BLaER1 treated with 17β-estradiol and CSF1 and Interleukin-3, amounts not matched to agents 10 nM and 100 nM (cell line): ENCODE measurements at regions not wholly inside any gene's neighbourhood (a gene's known extent, or its start where the extent isn't known, plus 50 kb on each side); places are given as distances from the start of the nearest gene placed in this dataset.
"Not testable (repeated sequence)": the region's sequence is repeated elsewhere in the genome, so short reads cannot be mapped to it uniquely, and the experiment has no call there.

Source experiments
- H3K27ac ChIP-seq, 11 experiments: shearing (Covaris generic); formaldehyde crosslinking; 2 replicates each; pipeline ENCODE4 v1.8.1; 2022
- H3K27me3 ChIP-seq, 11 experiments: shearing (Covaris generic); formaldehyde crosslinking; 2 replicates each; pipeline ENCODE4 v1.8.1; 2022
- H3K36me3 ChIP-seq, 11 experiments: shearing (Covaris generic); formaldehyde crosslinking; 2 replicates each; pipeline ENCODE4 v1.8.1; 2022
- H3K4me1 ChIP-seq, 10 experiments: shearing (Covaris generic); formaldehyde crosslinking; 2 replicates each; pipeline ENCODE4 v1.8.1; 2022
- H3K4me2 ChIP-seq, 11 experiments: shearing (Covaris generic); formaldehyde crosslinking; 2 replicates each; pipeline ENCODE4 v1.8.1; 2022
- H3K4me3 ChIP-seq, 10 experiments: shearing (Covaris generic); formaldehyde crosslinking; 2 replicates each; pipeline ENCODE4 v1.8.1; 2022
- H3K9ac ChIP-seq, 11 experiments: shearing (Covaris generic); formaldehyde crosslinking; 2 replicates each; pipeline ENCODE4 v1.8.1; 2022
- H3K9me3 ChIP-seq, 11 experiments: shearing (Covaris generic); formaldehyde crosslinking; replicated peaks in 1 of 11; 2 replicates each; pipeline ENCODE4 v1.8.1; 2022
- H4K20me1 ChIP-seq, 11 experiments: shearing (Covaris generic); formaldehyde crosslinking; 2 replicates each; pipeline ENCODE4 v1.8.1; 2022
- Cebpa-rat ChIP-seq, 11 experiments: shearing (Covaris generic); IDR thresholded peaks; 2 replicates each; pipeline ENCODE4 v1.8.1; 2022

DNA sequence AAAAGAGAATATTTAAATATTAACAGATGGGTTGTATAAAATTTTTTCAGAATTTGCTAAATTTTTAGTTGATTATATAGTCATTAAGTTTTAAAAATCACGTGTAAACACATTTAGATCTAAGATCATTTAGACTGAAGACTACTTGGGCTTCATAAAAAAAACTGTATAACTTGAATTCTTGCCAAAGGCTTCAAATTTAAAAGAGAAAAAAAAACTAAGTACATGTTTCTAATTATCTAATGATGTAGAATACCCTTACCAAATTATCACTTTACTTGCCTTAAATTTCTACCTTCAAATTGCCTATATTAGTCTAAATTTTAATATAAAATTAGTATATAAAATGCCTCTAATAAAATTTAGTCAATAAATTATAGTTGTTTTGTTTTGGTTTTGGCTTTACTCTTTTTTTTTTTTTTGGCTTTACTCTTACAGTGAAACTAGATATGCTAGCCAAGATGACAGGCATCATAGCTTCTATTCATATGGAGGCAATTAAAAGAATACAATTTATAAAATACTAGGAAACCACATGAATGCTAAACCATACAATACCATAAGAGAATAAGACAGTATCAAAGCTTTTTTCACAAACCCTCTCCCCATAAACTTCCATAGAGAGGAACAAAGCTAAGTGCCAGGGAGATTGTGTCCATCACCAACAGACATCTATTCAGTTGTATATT, 183.1 kb upstream of the KCNMB2 start:
- no peaks in the 10 kb centered on the region for H3K27me3 ChIP-seq
- H3K4me3 ChIP-seq: no peak overlapping the region
- H3K36me3 ChIP-seq: no peaks in the 10 kb centered on the region
- H3K4me2 ChIP-seq: no peak overlapping the region
- H3K9me3 ChIP-seq: peaks cover 9 to 18% (median 12%) of the 10 kb centered on the region in 11 experiments; a peak in 18 of 22 replicates
- H4K20me1 ChIP-seq: no peaks in the 10 kb centered on the region
- H3K9ac ChIP-seq: no peak overlapping the region
- no peaks in the 10 kb centered on the region for H3K4me1 ChIP-seq
- no peak for TF ChIP-seq Cebpa-rat (IDR thresholded peaks at IDR 0.05)
- H3K27ac ChIP-seq: no peak overlapping the region

DNA sequence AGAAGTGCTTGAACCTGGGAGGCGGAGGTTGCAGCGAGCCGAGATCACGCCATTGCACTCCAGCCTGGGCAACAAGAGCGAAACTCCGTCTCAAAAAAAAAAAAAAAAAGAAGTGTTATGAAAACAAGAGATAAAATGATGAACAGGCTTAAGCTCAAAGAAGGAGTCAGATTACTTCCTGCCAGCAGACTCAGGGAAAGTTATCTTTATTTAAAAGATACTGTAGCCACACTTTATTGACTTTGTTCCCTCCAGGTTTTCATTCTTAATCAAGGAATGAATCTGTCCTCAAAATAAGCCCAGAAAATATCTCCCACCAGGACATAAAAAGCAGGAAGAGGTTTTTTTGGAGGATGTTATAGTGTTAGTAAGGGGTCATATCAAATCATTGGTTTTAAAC, 176.5 kb upstream of the KCNMB2 start:
- Histone ChIP-seq H3K4me2 (peak overlapping the region in 5 of 11 experiments; percentile 21 to 51 (median 26); a peak in 7 of 22 replicates), H3K27ac (no peak overlapping the region), H3K4me1 (peaks cover 0 to 13% (median 0%) of the 10 kb centered on the region in 10 experiments; a peak in 2 of 20 replicates), H3K9ac (no peak overlapping the region), H3K4me3 (no peak overlapping the region), H4K20me1 (no peaks in the 10 kb centered on the region), H3K9me3 (peaks cover 16 to 50% (median 35%) of the 10 kb centered on the region in 11 experiments; a peak in 21 of 22 replicates), H3K27me3 (no peaks in the 10 kb centered on the region), H3K36me3 (no peaks in the 10 kb centered on the region)
- no peak for TF ChIP-seq Cebpa-rat (IDR thresholded peaks at IDR 0.05)

DNA sequence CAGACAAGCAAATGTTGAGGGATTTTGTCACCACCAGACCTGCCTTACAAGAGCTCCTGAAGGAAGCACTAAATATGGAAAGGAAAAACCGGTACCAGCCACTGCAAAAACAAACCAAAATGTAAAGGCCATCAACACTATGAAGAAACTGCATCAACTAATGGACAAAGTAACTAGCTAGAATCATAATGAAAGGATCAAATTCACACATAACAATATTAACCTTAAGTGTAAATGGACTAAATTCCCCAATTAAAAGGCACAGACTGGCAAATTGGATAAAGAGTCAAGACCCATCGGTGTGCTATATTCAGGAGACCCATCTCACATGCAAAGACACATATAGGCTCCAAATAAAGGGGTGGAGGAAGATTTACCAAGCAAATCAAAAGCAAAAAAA, 173.2 kb upstream of the KCNMB2 start:
- not testable (repeated sequence) for H3K4me3 ChIP-seq, H3K27me3 ChIP-seq, H3K4me2 ChIP-seq, H3K9ac ChIP-seq, H4K20me1 ChIP-seq, H3K36me3 ChIP-seq, H3K27ac ChIP-seq
- Histone ChIP-seq H3K4me1 (peaks cover 0 to 13% (median 0%) of the 10 kb centered on the region in 10 experiments; a peak in 2 of 20 replicates), H3K9me3 (peaks cover 16 to 57% (median 37%) of the 10 kb centered on the region in 11 experiments; a peak in 21 of 22 replicates)

DNA sequence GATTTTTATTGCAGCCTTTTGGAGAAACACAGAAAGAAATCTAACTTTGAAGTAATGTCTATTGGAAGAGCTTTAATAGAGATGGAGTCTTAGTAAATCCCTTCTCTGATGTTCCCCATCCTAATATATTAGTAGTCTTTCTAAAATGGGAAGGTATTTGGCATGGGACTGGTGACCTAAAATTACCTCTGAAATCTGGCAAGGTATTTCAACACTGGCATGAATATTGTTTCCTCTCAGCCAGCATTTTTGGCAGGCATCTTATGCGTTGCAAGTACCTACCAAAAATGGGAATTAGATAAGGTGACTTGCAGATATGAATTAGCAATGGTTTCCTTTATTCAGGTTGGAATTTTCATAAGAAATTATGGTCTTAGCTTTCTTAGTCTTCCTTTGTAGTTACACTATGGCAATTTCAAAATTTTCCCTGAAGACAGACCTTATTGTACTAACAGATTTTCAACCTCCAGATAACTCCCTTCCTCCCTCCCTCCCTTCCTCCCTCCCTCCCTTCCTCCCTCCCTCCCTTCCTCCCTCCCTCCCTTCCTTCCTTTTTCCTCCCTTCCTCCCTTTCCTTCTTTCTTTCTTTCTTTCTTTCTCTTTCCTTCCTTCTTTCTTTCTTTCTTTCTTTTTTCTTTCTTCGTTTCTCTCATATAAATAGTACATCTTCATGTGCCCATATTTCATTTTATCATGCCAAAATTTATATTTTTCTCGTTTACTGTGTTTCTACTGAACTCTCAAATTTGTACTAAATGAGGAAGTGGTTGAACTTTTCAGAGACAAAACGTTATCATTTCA, 168.2 kb upstream of the KCNMB2 start:
- no peaks in the 10 kb centered on the region for H3K27me3 ChIP-seq
- no peak overlapping the region for H3K9ac ChIP-seq
- no peaks in the 10 kb centered on the region for H3K4me1 ChIP-seq
- H3K4me2 ChIP-seq: no peak overlapping the region
- H4K20me1 ChIP-seq: no peaks in the 10 kb centered on the region
- no peak for TF ChIP-seq Cebpa-rat (IDR thresholded peaks at IDR 0.05)
- H3K4me3 ChIP-seq: no peak overlapping the region
- peaks cover 5 to 39% (median 21%) of the 10 kb centered on the region in 11 experiments; a peak in 19 of 22 replicates for H3K9me3 ChIP-seq
- no peak overlapping the region for H3K27ac ChIP-seq
- no peaks in the 10 kb centered on the region for H3K36me3 ChIP-seq

DNA sequence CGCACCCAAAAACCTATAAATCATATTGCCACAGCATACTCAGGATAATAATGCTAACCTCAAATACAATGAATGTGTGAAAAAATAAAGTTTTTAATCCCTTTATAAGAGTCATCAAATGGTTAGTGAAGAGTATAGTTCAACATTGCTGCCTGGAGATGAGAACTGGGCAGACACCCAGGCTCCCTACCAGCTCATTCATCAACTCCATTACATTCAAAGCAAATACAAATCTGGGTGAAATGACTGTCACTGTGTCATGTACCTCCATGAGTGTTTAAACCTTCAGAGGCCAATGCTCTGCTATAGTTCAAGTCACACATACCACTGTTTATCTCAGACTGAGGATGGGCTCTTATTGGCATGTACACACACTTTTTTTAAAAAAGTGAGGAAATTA, 167.2 kb upstream of the KCNMB2 start:
- Histone ChIP-seq H3K27ac (no peak overlapping the region), H3K4me3 (no peak overlapping the region), H3K9me3 (peaks cover 0 to 29% (median 11%) of the 10 kb centered on the region in 11 experiments; a peak in 15 of 22 replicates), H3K36me3 (no peaks in the 10 kb centered on the region), H3K4me2 (no peak overlapping the region), H3K27me3 (no peaks in the 10 kb centered on the region), H3K9ac (no peak overlapping the region), H4K20me1 (no peaks in the 10 kb centered on the region), H3K4me1 (no peaks in the 10 kb centered on the region)
- TF ChIP-seq Cebpa-rat (IDR thresholded peaks at IDR 0.05): no peak

DNA sequence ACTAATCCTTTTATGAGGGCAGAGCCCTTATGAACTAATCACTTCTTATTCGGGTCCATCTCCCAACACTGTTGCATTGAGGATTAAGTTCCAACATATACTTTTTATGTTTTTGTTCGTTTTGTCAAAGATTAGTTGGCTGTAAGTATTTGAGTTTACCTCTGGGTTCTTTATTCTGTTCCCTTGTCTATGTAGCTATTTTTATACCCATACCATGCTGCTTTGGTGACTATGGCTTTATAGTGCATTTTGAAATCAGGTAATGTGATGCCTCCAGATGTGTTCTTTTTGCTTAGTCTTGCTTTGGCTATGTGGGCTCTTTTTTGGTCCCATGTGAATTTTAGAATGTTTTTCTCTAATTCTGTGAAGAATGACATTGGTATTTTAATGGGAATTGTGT, 166.4 kb upstream of the KCNMB2 start:
- H3K4me1 ChIP-seq: no peaks in the 10 kb centered on the region
- no peaks in the 10 kb centered on the region for H4K20me1 ChIP-seq
- H3K27me3 ChIP-seq: no peaks in the 10 kb centered on the region
- no peak overlapping the region for H3K9ac ChIP-seq
- no peak for TF ChIP-seq Cebpa-rat (IDR thresholded peaks at IDR 0.05)
- H3K4me2 ChIP-seq: no peak overlapping the region
- H3K27ac ChIP-seq: no peak overlapping the region
- no peaks in the 10 kb centered on the region for H3K36me3 ChIP-seq
- no peak overlapping the region for H3K4me3 ChIP-seq
- peaks cover 0 to 22% (median 9%) of the 10 kb centered on the region in 11 experiments; a peak in 12 of 22 replicates for H3K9me3 ChIP-seq

DNA sequence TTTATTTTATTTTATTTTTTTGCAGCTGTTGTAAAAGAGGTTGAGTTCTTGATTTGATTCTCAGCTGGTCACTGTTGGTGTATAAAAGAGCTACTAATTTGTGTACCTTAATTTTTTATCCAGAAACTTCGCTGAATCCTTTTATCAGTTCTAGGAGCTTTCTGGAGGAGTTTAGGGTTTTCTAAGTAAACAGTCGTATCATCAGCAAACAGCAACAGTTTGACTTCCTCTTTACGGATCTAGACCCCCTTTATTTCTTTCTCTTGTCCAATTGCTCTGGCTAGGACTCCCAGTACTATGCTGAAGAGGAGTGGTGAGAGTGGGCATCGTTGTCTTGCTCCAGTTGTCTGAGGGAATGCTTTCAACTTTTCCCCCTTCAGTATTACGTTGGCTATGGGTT, 165.8 kb upstream of the KCNMB2 start:
- Histone ChIP-seq H4K20me1 (no peaks in the 10 kb centered on the region), H3K4me1 (no peaks in the 10 kb centered on the region), H3K4me3 (no peak overlapping the region), H3K27ac (no peak overlapping the region), H3K36me3 (no peaks in the 10 kb centered on the region), H3K4me2 (no peak overlapping the region), H3K9ac (no peak overlapping the region), H3K9me3 (peaks cover 0 to 21% (median 6%) of the 10 kb centered on the region in 11 experiments; a peak in 8 of 22 replicates), H3K27me3 (no peaks in the 10 kb centered on the region)
- no peak for TF ChIP-seq Cebpa-rat (IDR thresholded peaks at IDR 0.05)

DNA sequence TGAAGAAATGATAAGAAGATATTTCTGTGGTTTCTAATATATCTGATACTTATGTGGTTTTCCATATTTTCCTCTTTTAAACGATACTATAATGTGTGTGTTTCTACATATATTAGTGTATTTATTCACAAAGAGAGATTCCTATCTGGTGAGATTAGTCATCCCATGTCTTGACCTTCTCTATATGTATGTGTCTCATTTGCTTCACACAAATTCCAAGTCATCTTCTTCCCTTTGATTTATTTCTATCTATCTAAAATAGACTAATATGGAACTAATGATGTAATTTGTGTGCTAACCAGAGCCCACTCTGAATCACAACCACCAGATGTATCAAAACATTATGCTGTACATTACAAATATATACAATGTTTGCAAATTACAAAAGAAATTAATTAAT, 154.7 kb upstream of the KCNMB2 start:
- no peak overlapping the region for H3K4me2 ChIP-seq
- H3K4me3 ChIP-seq: no peak overlapping the region

DNA sequence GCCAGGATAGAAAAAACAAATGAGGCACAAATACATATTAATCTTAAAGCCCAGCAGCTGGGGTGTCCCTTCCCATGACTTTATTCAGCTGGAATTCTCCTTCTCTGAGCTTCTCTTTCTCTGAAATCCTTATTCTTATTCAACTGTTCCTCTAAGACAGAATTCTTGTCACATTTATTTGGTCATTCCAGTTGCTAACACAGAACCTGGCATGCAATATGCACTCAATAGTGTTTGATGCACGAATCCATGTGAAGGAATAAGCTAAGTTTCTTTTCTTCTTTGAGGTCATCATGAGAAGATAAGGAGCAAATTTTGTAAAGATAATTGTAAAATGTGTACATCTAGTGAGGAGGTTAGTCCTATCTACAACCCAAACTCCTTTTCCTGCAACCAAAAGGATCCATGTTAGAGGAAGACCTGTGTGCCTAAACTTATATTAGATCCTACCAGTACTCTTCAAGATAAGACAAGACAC, 154.2 kb upstream of the KCNMB2 start:
- no peak overlapping the region for H3K4me2 ChIP-seq
- no peak overlapping the region for H3K27ac ChIP-seq
- H3K9ac ChIP-seq: no peak overlapping the region

More for the DNA sequence above, 154.7 kb upstream of the KCNMB2 start:
- no peak for TF ChIP-seq Cebpa-rat (IDR thresholded peaks at IDR 0.05)
- no peaks in the 10 kb centered on the region for H4K20me1 ChIP-seq
- H3K9me3 ChIP-seq: no peaks in the 10 kb centered on the region; a peak in 1 of 22 replicates
- H3K27ac ChIP-seq: no peak overlapping the region
- peaks cover 0 to 15% (median 12%) of the 10 kb centered on the region in 10 experiments; a peak in 14 of 20 replicates for H3K4me1 ChIP-seq
- H3K36me3 ChIP-seq: no peaks in the 10 kb centered on the region
- H3K27me3 ChIP-seq: no peaks in the 10 kb centered on the region
- no peak overlapping the region for H3K9ac ChIP-seq

More for the DNA sequence above, 154.2 kb upstream of the KCNMB2 start:
- TF ChIP-seq Cebpa-rat (IDR thresholded peaks at IDR 0.05): no peak
- no peaks in the 10 kb centered on the region; a peak in 1 of 22 replicates for H3K9me3 ChIP-seq
- H3K27me3 ChIP-seq: no peaks in the 10 kb centered on the region
- H3K4me1 ChIP-seq: peaks cover 0 to 15% (median 12%) of the 10 kb centered on the region in 10 experiments; a peak in 13 of 20 replicates
- H3K4me3 ChIP-seq: no peak overlapping the region
- H3K36me3 ChIP-seq: no peaks in the 10 kb centered on the region
- H4K20me1 ChIP-seq: no peaks in the 10 kb centered on the region
